HL-60 (cell line): ENCODE measurements at regions not wholly inside any gene's neighbourhood (a gene's known extent, or its start where the extent isn't known, plus 50 kb on each side); places are given as distances from the start of the nearest gene placed in this dataset.

Experiments used
- DNase-seq, 2 experiments: peaks; one replicate each; pipeline ENCODE4 v3.0.0-alpha.2; 2010 to 2020; ENCODE audit warnings: low read depth in 1 of 2, low spot score in 1 of 2
- H3K27ac ChIP-seq: fragments of 250-450 bp; sonication (Bioruptor Pico); replicated peaks from 2 replicates; pipeline ENCODE4 v1.5.1; 2020; ENCODE audit warnings: mild to moderate bottlenecking, moderate library complexity
- H3K27me3 ChIP-seq: fragments of 250-450 bp; sonication (Bioruptor Pico); 2 replicates; pipeline ENCODE4 v1.5.1; 2021; ENCODE audit warnings: mild to moderate bottlenecking, moderate library complexity; ENCODE audit not compliant: insufficient read depth, poor library complexity, severe bottlenecking
- H3K4me3 ChIP-seq: replicated peaks from 2 replicates; pipeline ENCODE4 v1.5.1; 2011; ENCODE audit warnings: mild to moderate bottlenecking, control low read depth, low read length; ENCODE audit not compliant: insufficient read depth
- GABPA ChIP-seq: IDR thresholded peaks from 2 replicates; pipeline ENCODE4 v1.6.1; 2012; ENCODE audit warnings: low read depth
- POLR2AphosphoS5 ChIP-seq: IDR thresholded peaks from 2 replicates; pipeline ENCODE4 v1.6.1; 2012; ENCODE audit warnings: low read depth
- SPI1 ChIP-seq: IDR thresholded peaks from 2 replicates; pipeline ENCODE4 v1.6.1; 2012; ENCODE audit warnings: low read depth, mild to moderate bottlenecking, borderline replicate concordance
- TF ChIP-seq, protein P1 (sequence below): IDR thresholded peaks from one replicate; pipeline ENCODE4 v1.5.1; 2011; ENCODE audit warnings: low read length, control low read depth, inconsistent platforms; ENCODE audit not compliant: insufficient read depth
- TF ChIP-seq, protein P2 (sequence below): IDR thresholded peaks from 2 replicates; pipeline ENCODE4 v1.6.1; 2012; ENCODE audit warnings: low read depth; ENCODE audit not compliant: insufficient replicate concordance

DNA sequence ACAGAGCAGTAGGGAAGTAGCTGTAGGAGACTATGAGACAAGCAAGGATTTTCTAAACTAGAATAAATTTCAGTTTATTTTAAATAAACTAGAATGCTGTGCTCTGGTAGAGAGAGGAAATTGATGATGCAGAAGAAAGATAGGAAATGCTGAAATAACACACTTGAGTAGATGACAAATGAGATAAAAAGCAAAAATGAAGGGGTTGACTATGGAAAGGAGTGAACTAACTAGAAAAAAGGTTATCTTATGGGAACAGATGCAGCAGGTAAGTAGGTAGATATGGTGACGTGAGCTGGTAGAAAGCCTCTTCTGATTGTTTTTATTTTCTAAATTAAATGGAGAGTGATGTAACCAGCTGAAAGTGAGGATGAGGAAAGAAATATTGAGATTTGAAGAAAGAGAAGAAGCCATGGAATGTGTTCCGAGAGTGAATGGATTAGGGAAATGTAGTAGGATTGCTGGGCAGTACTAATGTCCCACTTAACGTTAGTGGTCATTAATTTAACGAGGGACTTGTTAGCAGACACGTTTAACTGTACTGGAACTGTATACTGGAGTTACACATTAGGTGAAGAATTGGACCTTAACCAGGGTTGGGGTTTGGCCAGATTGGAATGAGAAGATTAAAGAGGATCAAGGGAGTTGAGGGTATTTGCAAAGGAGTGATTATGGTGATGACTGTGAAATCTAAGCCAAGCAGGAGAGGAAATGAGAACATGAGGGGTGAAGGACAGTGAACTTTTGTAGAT, 196.5 kb downstream of the TANC2 start:
- H3K27me3 ChIP-seq, result no peaks in the 10 kb centered on the region
- no peak overlapping the region for H3K4me3 ChIP-seq
- H3K27ac ChIP-seq, result no peak overlapping the region
- TF ChIP-seq, protein P1, sequence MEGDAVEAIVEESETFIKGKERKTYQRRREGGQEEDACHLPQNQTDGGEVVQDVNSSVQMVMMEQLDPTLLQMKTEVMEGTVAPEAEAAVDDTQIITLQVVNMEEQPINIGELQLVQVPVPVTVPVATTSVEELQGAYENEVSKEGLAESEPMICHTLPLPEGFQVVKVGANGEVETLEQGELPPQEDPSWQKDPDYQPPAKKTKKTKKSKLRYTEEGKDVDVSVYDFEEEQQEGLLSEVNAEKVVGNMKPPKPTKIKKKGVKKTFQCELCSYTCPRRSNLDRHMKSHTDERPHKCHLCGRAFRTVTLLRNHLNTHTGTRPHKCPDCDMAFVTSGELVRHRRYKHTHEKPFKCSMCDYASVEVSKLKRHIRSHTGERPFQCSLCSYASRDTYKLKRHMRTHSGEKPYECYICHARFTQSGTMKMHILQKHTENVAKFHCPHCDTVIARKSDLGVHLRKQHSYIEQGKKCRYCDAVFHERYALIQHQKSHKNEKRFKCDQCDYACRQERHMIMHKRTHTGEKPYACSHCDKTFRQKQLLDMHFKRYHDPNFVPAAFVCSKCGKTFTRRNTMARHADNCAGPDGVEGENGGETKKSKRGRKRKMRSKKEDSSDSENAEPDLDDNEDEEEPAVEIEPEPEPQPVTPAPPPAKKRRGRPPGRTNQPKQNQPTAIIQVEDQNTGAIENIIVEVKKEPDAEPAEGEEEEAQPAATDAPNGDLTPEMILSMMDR, result no peak
- DNase-seq, result no peak

DNA sequence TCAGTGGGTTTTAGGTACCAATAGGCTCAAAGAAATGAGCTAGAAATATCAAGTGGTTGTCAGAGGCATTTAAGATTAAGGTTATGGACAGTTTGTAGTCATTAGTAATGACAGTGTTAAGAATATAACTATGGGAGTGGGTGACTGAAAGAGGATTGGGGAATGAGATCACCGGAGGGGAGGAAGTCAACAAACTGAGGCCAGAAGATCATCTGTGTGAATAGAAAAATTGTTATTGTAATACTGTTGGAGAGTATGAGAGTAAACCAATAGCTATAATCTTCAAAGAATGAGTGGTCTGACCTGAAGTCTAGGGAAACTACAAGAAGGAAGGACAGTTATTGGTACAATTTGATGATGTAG, 197.1 kb downstream of the TANC2 start:
- Histone ChIP-seq H3K4me3 (no peak overlapping the region), H3K27ac (no peak overlapping the region), H3K27me3 (no peaks in the 10 kb centered on the region)
- DNase-seq, result no peak
- TF ChIP-seq, protein P1, result no peak
- TF ChIP-seq, protein P2, sequence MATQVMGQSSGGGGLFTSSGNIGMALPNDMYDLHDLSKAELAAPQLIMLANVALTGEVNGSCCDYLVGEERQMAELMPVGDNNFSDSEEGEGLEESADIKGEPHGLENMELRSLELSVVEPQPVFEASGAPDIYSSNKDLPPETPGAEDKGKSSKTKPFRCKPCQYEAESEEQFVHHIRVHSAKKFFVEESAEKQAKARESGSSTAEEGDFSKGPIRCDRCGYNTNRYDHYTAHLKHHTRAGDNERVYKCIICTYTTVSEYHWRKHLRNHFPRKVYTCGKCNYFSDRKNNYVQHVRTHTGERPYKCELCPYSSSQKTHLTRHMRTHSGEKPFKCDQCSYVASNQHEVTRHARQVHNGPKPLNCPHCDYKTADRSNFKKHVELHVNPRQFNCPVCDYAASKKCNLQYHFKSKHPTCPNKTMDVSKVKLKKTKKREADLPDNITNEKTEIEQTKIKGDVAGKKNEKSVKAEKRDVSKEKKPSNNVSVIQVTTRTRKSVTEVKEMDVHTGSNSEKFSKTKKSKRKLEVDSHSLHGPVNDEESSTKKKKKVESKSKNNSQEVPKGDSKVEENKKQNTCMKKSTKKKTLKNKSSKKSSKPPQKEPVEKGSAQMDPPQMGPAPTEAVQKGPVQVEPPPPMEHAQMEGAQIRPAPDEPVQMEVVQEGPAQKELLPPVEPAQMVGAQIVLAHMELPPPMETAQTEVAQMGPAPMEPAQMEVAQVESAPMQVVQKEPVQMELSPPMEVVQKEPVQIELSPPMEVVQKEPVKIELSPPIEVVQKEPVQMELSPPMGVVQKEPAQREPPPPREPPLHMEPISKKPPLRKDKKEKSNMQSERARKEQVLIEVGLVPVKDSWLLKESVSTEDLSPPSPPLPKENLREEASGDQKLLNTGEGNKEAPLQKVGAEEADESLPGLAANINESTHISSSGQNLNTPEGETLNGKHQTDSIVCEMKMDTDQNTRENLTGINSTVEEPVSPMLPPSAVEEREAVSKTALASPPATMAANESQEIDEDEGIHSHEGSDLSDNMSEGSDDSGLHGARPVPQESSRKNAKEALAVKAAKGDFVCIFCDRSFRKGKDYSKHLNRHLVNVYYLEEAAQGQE, result no peak

DNA sequence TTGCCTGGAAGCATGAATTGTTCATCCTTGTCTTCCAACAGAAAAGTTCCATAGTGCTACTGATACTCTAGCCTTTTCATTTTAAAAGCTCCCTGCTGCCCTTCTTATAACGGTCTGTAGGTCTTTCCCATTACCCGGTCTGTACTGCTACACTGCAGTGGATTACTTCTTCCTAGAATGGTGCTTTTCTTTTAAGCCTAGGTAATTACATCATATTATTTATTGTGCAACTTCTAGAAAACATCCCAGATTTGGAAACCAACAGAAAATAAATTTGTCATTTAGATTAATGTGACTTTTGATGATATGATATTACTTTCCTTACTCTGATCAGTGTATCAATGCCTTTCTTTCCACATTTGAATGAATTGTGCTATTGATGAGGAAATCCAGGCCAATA, 199.4 kb downstream of the TANC2 start:
- no peak for DNase-seq
- Histone ChIP-seq H3K27me3 (no peaks in the 10 kb centered on the region), H3K4me3 (no peak overlapping the region), H3K27ac (no peak overlapping the region)
- TF ChIP-seq POLR2AphosphoS5 (no peak), SPI1 (no peak), GABPA (no peak)
- TF ChIP-seq, protein P1, result no peak
- TF ChIP-seq, protein P2, result no peak

DNA sequence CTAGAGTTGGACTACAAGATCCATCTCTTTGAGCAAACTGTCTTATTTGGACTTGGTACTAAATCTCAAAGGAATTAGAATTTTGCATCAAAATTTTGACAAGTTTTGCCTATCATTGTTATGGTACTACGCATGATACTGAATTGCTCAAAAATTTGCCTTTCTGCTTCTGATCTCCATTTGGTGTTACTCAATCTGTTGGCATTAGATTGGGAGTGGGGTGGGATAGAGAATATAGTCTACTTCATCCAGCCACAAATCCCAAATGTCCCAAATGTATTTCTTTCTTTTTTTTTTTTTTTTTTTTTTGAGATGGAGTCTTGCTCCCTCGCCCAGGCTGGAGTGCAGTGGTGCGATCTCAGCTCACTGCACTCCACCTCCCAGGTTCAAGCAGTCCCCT, 204.8 kb downstream of the TANC2 start:
- H3K4me3 ChIP-seq, result no peak overlapping the region
- no peak overlapping the region for H3K27ac ChIP-seq
- DNase-seq, result no peak
- H3K27me3 ChIP-seq, result no peaks in the 10 kb centered on the region
- TF ChIP-seq, protein P1, result no peak
- no peak for TF ChIP-seq SPI1
- TF ChIP-seq, protein P2, result no peak
- TF ChIP-seq GABPA, result no peak
- no peak for TF ChIP-seq POLR2AphosphoS5
